Mammary epithelial cell (primary cell): ENCODE measurements at regions not wholly inside any gene's neighbourhood (a gene's known extent, or its start where the extent isn't known, plus 50 kb on each side); places are given as distances from the start of the nearest gene placed in this dataset.

Experiments used
- EZH2 ChIP-seq: IDR thresholded peaks from 2 replicates; pipeline ENCODE4 v1.6.1; 2012; ENCODE audit warnings: low read length, inconsistent platforms, borderline replicate concordance
- TF ChIP-seq, protein P1 (sequence below), 2 donors: IDR thresholded peaks in 1 of 2; conservative IDR thresholded peaks in 1 of 2; 2 replicates each; pipeline ENCODE4 v1.5.1; 2011 to 2012; ENCODE audit warnings: inconsistent platforms in 2 of 2, low read length in 2 of 2, mild to moderate bottlenecking in 2 of 2, control low read depth in 1 of 2, low read depth in 1 of 2; ENCODE audit not compliant: insufficient read depth in 1 of 2; ENCODE audit errors: extremely low read depth in 1 of 2

DNA sequence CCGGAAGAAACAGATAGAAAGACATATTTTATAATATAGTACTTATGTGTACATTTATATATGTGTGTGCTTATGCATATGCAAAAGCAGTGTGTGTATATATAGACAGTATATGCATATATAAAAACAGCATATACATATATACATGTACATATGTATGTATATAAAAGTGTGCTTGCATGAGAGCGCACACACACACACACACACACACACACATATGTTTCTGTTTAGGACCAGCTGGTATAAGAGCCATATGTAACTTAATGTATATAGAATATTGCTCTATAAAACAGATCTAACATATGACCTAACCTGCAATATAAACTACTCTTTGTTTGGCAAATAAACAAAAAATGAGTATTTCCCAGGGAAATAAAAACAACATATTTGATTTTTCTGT, 65.1 kb upstream of the CDH9 start:
- TF ChIP-seq, protein P1, sequence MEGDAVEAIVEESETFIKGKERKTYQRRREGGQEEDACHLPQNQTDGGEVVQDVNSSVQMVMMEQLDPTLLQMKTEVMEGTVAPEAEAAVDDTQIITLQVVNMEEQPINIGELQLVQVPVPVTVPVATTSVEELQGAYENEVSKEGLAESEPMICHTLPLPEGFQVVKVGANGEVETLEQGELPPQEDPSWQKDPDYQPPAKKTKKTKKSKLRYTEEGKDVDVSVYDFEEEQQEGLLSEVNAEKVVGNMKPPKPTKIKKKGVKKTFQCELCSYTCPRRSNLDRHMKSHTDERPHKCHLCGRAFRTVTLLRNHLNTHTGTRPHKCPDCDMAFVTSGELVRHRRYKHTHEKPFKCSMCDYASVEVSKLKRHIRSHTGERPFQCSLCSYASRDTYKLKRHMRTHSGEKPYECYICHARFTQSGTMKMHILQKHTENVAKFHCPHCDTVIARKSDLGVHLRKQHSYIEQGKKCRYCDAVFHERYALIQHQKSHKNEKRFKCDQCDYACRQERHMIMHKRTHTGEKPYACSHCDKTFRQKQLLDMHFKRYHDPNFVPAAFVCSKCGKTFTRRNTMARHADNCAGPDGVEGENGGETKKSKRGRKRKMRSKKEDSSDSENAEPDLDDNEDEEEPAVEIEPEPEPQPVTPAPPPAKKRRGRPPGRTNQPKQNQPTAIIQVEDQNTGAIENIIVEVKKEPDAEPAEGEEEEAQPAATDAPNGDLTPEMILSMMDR (conservative IDR thresholded peaks at IDR 0.05 in 1 of 2, IDR thresholded peaks at IDR 0.05 in 1 of 2; ENCODE audit: extremely low read depth in 1 of 2, insufficient read depth in 1 of 2, low read depth in 1 of 2, low read length in 2 of 2) = no peak
- TF ChIP-seq EZH2 = no peak
